A673 (cell line): ENCODE measurements at regions not wholly inside any gene's neighbourhood (a gene's known extent, or its start where the extent isn't known, plus 50 kb on each side); places are given as distances from the start of the nearest gene placed in this dataset.

ENCODE experiments used
- BruUV-seq: library from RNA; stranded (reverse); fragments of 400-500 nt; replicated peaks from 2 replicates; lab custom pipeline; 2021; lab: Mats Ljungman, UMichigan
- CTCF ChIA-PET: fragments of 300-600 bp; sonication (Branson Sonifier 250); formaldehyde crosslinking; loops from one replicate; lab custom pipeline; 2022; ENCODE audit warnings: antibody characterized with exemption; lab: Charles Lee
- POLR2A ChIA-PET: fragments of 300-600 bp; sonication (Branson Sonifier 250); formaldehyde crosslinking; loops from one replicate; lab custom pipeline; 2022; ENCODE audit warnings: antibody characterized with exemption; ENCODE audit not compliant: low non-redundant PET; lab: Charles Lee
- DNase-seq: peaks from one replicate; pipeline ENCODE4 v3.0.0-alpha.2; 2015; ENCODE audit warnings: low spot score
- H3K27ac ChIP-seq: fragments of 200-600 bp; sonication (generic); 2 replicates; pipeline ENCODE4 v1.5.1; 2016; ENCODE audit warnings: mixed run types, low read depth, mild to moderate bottlenecking, mixed read lengths, antibody characterized with exemption, low read length; ENCODE audit not compliant: poor library complexity, severe bottlenecking
- H3K27me3 ChIP-seq: fragments of 200-600 bp; sonication (generic); replicated peaks from 2 replicates; pipeline ENCODE4 v1.6.1; 2017; ENCODE audit warnings: mixed run types, low read depth, mild to moderate bottlenecking, mixed read lengths, antibody characterized with exemption, low read length; ENCODE audit not compliant: insufficient read depth, poor library complexity
- H3K36me3 ChIP-seq: fragments of 200-600 bp; sonication (generic); 2 replicates; pipeline ENCODE4 v1.6.1; 2016; ENCODE audit warnings: mixed run types, mild to moderate bottlenecking, mixed read lengths, antibody characterized with exemption, low read length; ENCODE audit not compliant: insufficient read depth, poor library complexity, severe bottlenecking
- H3K4me1 ChIP-seq: fragments of 200-600 bp; sonication (generic); 2 replicates; pipeline ENCODE4 v1.6.1; 2017; ENCODE audit warnings: mixed run types, mild to moderate bottlenecking, mixed read lengths, antibody characterized with exemption, low read length; ENCODE audit not compliant: insufficient read depth, poor library complexity, severe bottlenecking
- H3K4me3 ChIP-seq: fragments of 200-600 bp; sonication (generic); 2 replicates; pipeline ENCODE4 v1.5.1; 2016; ENCODE audit warnings: low read depth, mixed run types, mild to moderate bottlenecking, mixed read lengths, low read length; ENCODE audit not compliant: poor library complexity, severe bottlenecking
- H3K9me3 ChIP-seq: fragments of 200-600 bp; sonication (generic); 2 replicates; pipeline ENCODE4 v1.6.1; 2016; ENCODE audit warnings: mixed run types, low read depth, mild to moderate bottlenecking, mixed read lengths, antibody characterized with exemption, low read length; ENCODE audit not compliant: poor library complexity, severe bottlenecking
- CTCF ChIP-seq: fragments of 300-800, 200-600 bp; sonication (generic); conservative IDR thresholded peaks from 2 replicates; pipeline ENCODE4 v1.5.1; 2017; ENCODE audit warnings: low read depth, mild to moderate bottlenecking, antibody characterized with exemption, low read length, moderate library complexity, mixed read lengths
- EZH2 ChIP-seq: fragments of 200-600 bp; sonication (generic); IDR thresholded peaks from 2 replicates; pipeline ENCODE4 v1.6.1; 2017; ENCODE audit warnings: borderline replicate concordance, low read depth, mild to moderate bottlenecking, mixed read lengths, antibody characterized with exemption, low read length; ENCODE audit not compliant: poor library complexity, severe bottlenecking
- intact Hi-C: fragments of 100-400 bp; cut with micrococcal nuclease; formaldehyde crosslinking; loops from one replicate; pipeline ENCODE4 v1.10.0; 2022; ENCODE audit not compliant: unreplicated experiment

DNA sequence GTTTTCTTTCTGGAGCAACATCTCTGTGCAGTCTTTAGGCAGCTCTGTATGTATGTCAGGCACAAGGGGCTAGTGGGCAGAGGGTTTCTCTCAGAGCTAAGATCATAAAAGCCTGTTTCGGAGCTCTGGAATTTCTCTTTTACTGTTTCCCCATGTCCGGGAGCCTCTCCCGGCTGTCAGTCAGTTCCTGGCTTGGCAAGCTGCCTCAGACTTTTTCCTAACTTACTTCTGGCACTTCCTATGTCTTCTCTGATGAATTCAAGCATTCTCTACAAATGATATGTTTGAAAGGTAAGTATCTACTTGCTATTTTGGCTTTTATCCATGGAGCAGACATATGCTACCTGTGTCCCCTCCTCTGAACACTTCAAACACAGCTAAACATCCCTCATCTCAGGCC, 129.3 kb upstream of the PGRMC2 start:
- Histone ChIP-seq H3K4me3 (no peak overlapping the region), H3K36me3 (no peaks in the 10 kb centered on the region), H3K4me1 (no peaks in the 10 kb centered on the region), H3K27me3 (no peaks in the 10 kb centered on the region), H3K9me3 (no peaks in the 10 kb centered on the region), H3K27ac (no peak overlapping the region)
- intact Hi-C loops, result no loop called here
- POLR2A ChIA-PET, result no interaction called here
- no peak for TF ChIP-seq CTCF
- no peak for TF ChIP-seq EZH2
- DNase-seq, result no peak
- CTCF ChIA-PET, result no interaction called here
- no TSS peak for BruUV-seq

- no peak for TF ChIP-seq EZH2
- TF ChIP-seq CTCF, result no peak
- Histone ChIP-seq H3K4me3 (no peak overlapping the region), H3K27ac (no peak overlapping the region), H3K27me3 (no peaks in the 10 kb centered on the region), H3K36me3 (no peaks in the 10 kb centered on the region), H3K9me3 (no peaks in the 10 kb centered on the region), H3K4me1 (no peaks in the 10 kb centered on the region)
- CTCF ChIA-PET, result no interaction called here
- DNase-seq, result no peak
- intact Hi-C loops, result no loop called here
- no TSS peak for BruUV-seq
- POLR2A ChIA-PET, result no interaction called here
Observed at GRCh38 chr4:128410037-128410436, 122.4 kb upstream of the PGRMC2 start.

- Histone ChIP-seq H3K36me3 (no peaks in the 10 kb centered on the region), H3K27ac (no peak overlapping the region), H3K4me1 (no peaks in the 10 kb centered on the region), H3K4me3 (no peak overlapping the region), H3K9me3 (no peaks in the 10 kb centered on the region), H3K27me3 (no peaks in the 10 kb centered on the region)
- DNase-seq, result no peak
- intact Hi-C loops, result no loop called here
- TF ChIP-seq EZH2, result no peak
- no peak for TF ChIP-seq CTCF
- ChIA-PET CTCF (no interaction called here), POLR2A (no interaction called here)
- BruUV-seq, result no TSS peak
Observed at GRCh38 chr4:128403586-128403985, 116.0 kb upstream of the PGRMC2 start.
